HG02610 (cell line): ENCODE measurements at regions not wholly inside any gene's neighbourhood (a gene's known extent, or its start where the extent isn't known, plus 50 kb on each side); places are given as distances from the start of the nearest gene placed in this dataset.

Source experiments
- ATAC-seq: cut with Tn5 transposase; IDR thresholded peaks from one replicate; pipeline ENCODE4 v1.9.1; 2021; ENCODE audit warnings: mild to moderate bottlenecking, moderate library complexity; ENCODE audit not compliant: unreplicated experiment

- no peak for ATAC-seq
Measured at GRCh38 chr4:121439669-121440068, 58.9 kb upstream of the QRFPR start.
